Duodenal mucosa (tissue), 2 donors: ENCODE measurements at regions not wholly inside any gene's neighbourhood (a gene's known extent, or its start where the extent isn't known, plus 50 kb on each side); places are given as distances from the start of the nearest gene placed in this dataset.
"Not testable (repeated sequence)": the region's sequence is repeated elsewhere in the genome, so short reads cannot be mapped to it uniquely, and the experiment has no call there.

ENCODE experiments used
- H3K27ac ChIP-seq: one replicate; pipeline ENCODE4 v1.7.0; 2013; ENCODE audit warnings: low read depth, low read length
- H3K27me3 ChIP-seq, 2 donors: one replicate each; pipeline ENCODE4 v1.7.0; 2013; ENCODE audit warnings: low read length in 2 of 2, control low read depth in 1 of 2; ENCODE audit not compliant: insufficient read depth in 2 of 2, control insufficient read depth in 1 of 2
- H3K36me3 ChIP-seq, 2 donors: one replicate each; pipeline ENCODE4 v1.7.0; 2013; ENCODE audit warnings: low read length in 2 of 2, control low read depth in 1 of 2; ENCODE audit not compliant: insufficient read depth in 2 of 2, control insufficient read depth in 1 of 2
- H3K4me1 ChIP-seq, 2 donors: one replicate each; pipeline ENCODE4 v1.7.0; 2013; ENCODE audit warnings: low read length in 2 of 2, control low read depth in 1 of 2; ENCODE audit not compliant: insufficient read depth in 2 of 2, control insufficient read depth in 1 of 2
- H3K4me3 ChIP-seq, 2 donors: one replicate each; pipeline ENCODE4 v1.7.0; 2013; ENCODE audit warnings: low read length in 2 of 2, low read depth in 1 of 2
- H3K9ac ChIP-seq, 2 donors: one replicate each; pipeline ENCODE4 v1.7.0; 2013; ENCODE audit warnings: low read length in 2 of 2, low read depth in 1 of 2
- H3K9me3 ChIP-seq, 2 donors: one replicate each; pipeline ENCODE4 v1.7.0; 2013; ENCODE audit warnings: low read length in 2 of 2, control low read depth in 1 of 2; ENCODE audit not compliant: control insufficient read depth in 1 of 2

DNA sequence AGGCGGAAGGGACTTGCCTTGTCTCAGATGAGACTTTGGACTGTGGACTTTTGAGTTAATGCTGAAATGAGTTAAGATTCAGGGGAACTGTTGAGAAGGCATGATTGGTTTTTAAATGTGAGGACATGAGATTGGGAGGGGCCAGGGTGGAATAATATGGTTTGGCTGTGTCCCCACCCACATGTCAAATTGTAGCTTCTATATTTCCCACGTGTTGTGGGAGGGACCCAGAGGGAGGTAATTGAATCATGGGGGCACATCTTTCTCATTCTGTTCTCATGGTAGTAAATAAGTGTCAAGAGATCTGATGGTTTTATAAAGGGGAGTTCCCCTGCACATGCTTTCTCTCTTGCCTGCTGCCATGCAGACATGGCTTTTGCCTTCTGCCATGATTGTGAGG lies 89.2 kb downstream of the CGGBP1 start:
- H3K9ac ChIP-seq = no peak overlapping the region
- H3K27me3 ChIP-seq = no peaks in the 10 kb centered on the region
- no peaks in the 10 kb centered on the region for H3K36me3 ChIP-seq
- no peaks in the 10 kb centered on the region for H3K9me3 ChIP-seq
- peaks cover 0 to 3% of the 10 kb centered on the region in 2 donors for H3K4me1 ChIP-seq
- H3K4me3 ChIP-seq = no peak overlapping the region
- no peak overlapping the region for H3K27ac ChIP-seq

GRCh38 chr3:87968668-87969067 lies 90.1 kb downstream of the CGGBP1 start:
- Histone ChIP-seq H3K9ac (no peak overlapping the region), H3K4me3 (no peak overlapping the region), H3K9me3 (no peaks in the 10 kb centered on the region), H3K27me3 (no peaks in the 10 kb centered on the region), H3K4me1 (peaks cover 0 to 3% of the 10 kb centered on the region in 2 donors), H3K36me3 (no peaks in the 10 kb centered on the region), H3K27ac (no peak overlapping the region)

DNA sequence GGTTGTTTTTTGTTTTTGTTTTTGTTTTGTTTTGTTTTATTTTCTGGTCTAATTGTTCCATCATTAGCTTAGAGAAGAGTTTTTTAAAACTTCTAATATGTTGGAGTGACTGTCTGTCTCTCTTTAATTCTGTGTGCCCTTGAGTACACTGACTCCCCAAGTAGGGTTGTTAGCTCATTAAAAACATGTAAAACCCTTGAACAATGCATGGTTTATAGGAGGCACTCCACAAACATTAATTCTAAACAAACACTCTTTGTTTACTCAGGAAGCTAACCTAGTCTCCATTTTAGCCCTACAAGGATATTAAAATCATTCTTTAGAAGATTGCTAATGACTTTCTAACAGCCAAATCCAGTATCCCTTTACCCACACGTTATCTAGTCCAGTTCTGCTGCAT lies 100.5 kb downstream of the CGGBP1 start:
- H3K4me3 ChIP-seq = no peak overlapping the region
- H3K27me3 ChIP-seq = no peaks in the 10 kb centered on the region
- H3K36me3 ChIP-seq = no peaks in the 10 kb centered on the region
- no peak overlapping the region for H3K9ac ChIP-seq
- no peaks in the 10 kb centered on the region for H3K9me3 ChIP-seq
- no peaks in the 10 kb centered on the region for H3K4me1 ChIP-seq
- H3K27ac ChIP-seq = no peak overlapping the region

- Histone ChIP-seq H3K9me3 (no peaks in the 10 kb centered on the region), H3K4me1 (no peaks in the 10 kb centered on the region), H3K27ac (no peak overlapping the region), H3K36me3 (no peaks in the 10 kb centered on the region), H3K27me3 (no peaks in the 10 kb centered on the region), H3K9ac (no peak overlapping the region), H3K4me3 (no peak overlapping the region)
Measured at GRCh38 chr3:87957575-87957974, 101.2 kb downstream of the CGGBP1 start.

DNA sequence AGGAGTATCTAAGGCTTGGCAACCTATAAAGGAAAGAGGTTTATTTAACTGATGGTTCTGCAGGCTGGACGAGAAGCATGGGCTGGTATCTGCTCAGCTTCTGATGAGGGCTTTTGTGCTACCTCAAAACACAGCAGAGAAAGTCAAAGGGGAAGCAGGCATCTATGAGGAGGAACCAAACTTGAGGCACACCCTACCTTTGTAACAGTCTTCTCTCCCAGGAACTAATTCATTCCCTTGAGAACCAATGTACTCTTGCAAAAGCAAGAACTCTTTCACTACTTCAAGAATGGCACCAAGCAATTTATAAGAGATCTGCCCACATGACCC lies 109.0 kb downstream of the CGGBP1 start:
- H3K27me3 ChIP-seq = no peaks in the 10 kb centered on the region
- H3K4me1 ChIP-seq = no peaks in the 10 kb centered on the region
- H3K9me3 ChIP-seq = no peaks in the 10 kb centered on the region
- H3K4me3 ChIP-seq = no peak overlapping the region
- H3K36me3 ChIP-seq = no peaks in the 10 kb centered on the region
- H3K27ac ChIP-seq = no peak overlapping the region
- no peak overlapping the region for H3K9ac ChIP-seq

DNA sequence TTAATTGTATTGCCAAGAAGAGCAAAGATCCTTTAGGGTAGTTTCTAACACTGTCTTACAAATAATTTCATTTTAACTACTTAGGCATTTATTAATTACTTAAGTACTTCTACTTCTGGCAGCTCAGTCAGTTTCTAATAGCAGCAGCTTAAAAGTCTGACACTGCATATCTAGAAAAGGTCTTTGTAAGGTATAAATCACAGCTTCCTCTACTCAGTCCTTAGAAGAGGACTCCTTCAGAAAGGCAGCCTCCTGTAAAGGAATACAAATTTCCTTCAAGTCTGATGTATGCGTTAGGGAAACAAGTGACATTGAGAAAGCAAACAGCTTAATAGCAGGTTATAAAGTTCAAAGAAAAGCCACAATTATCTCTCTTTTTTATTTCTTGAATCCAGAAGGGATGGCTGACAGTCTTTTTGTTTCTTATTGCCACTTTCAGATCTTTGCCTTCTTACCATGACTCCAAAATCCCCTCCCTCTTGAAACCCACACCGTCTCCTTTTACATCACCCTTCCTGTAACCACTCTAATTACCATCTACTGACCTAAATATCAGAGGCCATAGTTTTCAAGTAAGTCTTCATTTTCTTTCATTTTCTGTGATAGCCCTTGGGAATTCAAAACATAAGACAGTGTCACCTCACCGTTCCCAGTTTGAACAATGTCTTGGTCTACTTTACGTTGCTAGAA lies 109.5 kb downstream of the CGGBP1 start:
- no peaks in the 10 kb centered on the region for H3K36me3 ChIP-seq
- H3K27ac ChIP-seq = no peak overlapping the region
- no peak overlapping the region for H3K9ac ChIP-seq
- H3K4me3 ChIP-seq = no peak overlapping the region
- H3K9me3 ChIP-seq = no peaks in the 10 kb centered on the region
- no peaks in the 10 kb centered on the region for H3K27me3 ChIP-seq
- H3K4me1 ChIP-seq = no peaks in the 10 kb centered on the region

DNA sequence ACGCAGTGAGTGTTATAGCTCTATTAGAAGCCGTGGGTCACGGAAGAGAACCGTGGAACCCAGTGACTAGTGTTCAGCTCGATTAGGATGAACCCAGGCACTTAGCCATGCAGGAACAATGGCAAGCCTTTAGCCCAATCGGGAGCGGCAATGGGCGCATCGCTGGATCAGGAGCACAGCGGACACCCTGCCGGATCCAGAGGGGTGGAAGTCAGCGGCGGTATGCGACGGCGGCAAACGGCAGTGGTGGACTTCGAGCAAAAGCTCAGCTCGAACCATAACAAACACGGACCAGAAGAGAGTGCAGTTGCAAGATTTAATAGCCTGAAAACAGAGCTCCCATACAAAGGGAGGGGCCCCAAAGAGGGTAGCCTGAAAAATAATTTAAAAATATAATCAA lies 112.8 kb downstream of the CGGBP1 start:
- not testable (repeated sequence) for H3K4me1 ChIP-seq, H3K9me3 ChIP-seq, H3K27me3 ChIP-seq, H3K9ac ChIP-seq, H3K27ac ChIP-seq, H3K4me3 ChIP-seq, H3K36me3 ChIP-seq

DNA sequence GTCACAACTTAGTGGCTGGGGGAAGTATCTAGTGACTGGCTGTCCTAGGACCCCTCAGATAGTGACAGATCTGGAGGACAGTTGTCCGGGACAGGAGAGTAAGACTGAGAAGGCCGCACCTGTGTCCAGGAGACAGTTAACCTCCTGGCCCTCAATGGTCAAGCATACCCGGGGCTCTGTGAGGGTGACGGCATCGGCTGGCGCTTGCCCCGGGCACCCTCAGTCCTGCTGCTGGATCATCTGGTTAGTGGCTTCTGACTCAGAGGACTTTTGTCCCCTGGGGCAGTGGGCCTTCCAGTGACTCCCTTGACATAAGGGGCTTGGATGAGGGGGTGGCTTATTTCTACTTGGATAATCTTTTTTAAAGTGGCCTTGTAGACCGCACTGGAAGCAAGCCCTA lies 116.5 kb downstream of the CGGBP1 start:
- not testable (repeated sequence) for H3K9me3 ChIP-seq, H3K36me3 ChIP-seq, H3K4me3 ChIP-seq, H3K27me3 ChIP-seq, H3K4me1 ChIP-seq, H3K27ac ChIP-seq, H3K9ac ChIP-seq

DNA sequence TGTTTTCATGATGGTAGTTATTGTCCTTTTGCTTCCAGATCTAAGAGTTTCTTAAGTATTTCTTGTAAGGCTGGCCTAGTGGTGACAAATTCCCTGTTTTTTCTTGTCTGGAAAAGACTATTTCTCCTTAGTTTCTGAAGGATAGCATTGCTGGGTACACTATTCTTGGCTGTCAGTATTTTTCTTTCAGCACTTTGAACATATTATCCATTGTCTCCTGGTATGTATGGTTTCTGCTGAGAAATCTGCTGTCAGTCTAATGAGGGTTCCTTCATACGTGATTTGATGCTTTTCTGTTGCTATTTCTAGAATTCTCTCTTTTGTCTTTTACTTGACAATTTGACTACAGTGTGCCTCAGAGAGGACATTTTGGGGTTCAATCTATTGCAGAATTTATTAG lies 134.3 kb downstream of the CGGBP1 start:
- H3K27me3 ChIP-seq = no peaks in the 10 kb centered on the region
- H3K36me3 ChIP-seq = no peaks in the 10 kb centered on the region
- no peak overlapping the region for H3K27ac ChIP-seq
- H3K4me1 ChIP-seq = no peaks in the 10 kb centered on the region
- H3K9me3 ChIP-seq = peaks cover 9 to 17% of the 10 kb centered on the region in 2 donors
- H3K4me3 ChIP-seq = no peak overlapping the region
- no peak overlapping the region for H3K9ac ChIP-seq

DNA sequence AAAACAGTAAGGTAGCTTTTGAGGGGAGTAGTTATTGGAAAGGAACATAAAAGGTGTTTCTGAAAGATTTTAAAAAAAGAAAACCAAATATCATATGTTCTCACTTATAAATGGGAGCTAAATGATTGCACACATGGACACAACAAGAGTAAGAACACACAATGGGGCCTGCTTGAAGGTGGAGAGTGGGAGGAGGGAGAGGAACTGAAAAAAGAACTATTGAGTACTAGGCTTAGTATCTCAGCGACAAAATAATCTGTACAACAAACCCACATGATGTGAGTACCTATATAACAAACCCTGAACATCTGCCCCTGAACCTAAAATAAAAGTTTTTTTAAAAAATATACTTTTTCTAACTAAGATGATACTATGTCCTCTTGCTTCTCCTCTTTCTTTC lies 138.3 kb downstream of the CGGBP1 start:
- H3K27ac ChIP-seq = no peak overlapping the region
- no peaks in the 10 kb centered on the region for H3K36me3 ChIP-seq
- no peaks in the 10 kb centered on the region for H3K27me3 ChIP-seq
- H3K9me3 ChIP-seq = peaks cover 9 to 12% of the 10 kb centered on the region in 2 donors
- H3K4me1 ChIP-seq = no peaks in the 10 kb centered on the region
- H3K4me3 ChIP-seq = no peak overlapping the region
- H3K9ac ChIP-seq = no peak overlapping the region

- Histone ChIP-seq H3K4me1 (no peaks in the 10 kb centered on the region), H3K27ac (no peak overlapping the region), H3K9ac (no peak overlapping the region), H3K9me3 (no peaks in the 10 kb centered on the region), H3K36me3 (no peaks in the 10 kb centered on the region), H3K27me3 (no peaks in the 10 kb centered on the region), H3K4me3 (no peak overlapping the region)
Measured at GRCh38 chr3:87901141-87901540, 157.7 kb downstream of the CGGBP1 start.
